KBM-7 (cell line): ENCODE measurements at regions not wholly inside any gene's neighbourhood (a gene's known extent, or its start where the extent isn't known, plus 50 kb on each side); places are given as distances from the start of the nearest gene placed in this dataset.

ENCODE experiments used
- DNase-seq: peaks from one replicate; pipeline ENCODE4 v3.0.0-alpha.2; 2015
- in situ Hi-C: fragments of 300-500 bp; cut with MboI; formaldehyde crosslinking; loops from 2 replicates; pipeline ENCODE4 v1.14.3; 2020; ENCODE audit warnings: low sequenced_read_pairs, low pct_unique_long_range_greater_than_20kb, mixed read lengths

DNA sequence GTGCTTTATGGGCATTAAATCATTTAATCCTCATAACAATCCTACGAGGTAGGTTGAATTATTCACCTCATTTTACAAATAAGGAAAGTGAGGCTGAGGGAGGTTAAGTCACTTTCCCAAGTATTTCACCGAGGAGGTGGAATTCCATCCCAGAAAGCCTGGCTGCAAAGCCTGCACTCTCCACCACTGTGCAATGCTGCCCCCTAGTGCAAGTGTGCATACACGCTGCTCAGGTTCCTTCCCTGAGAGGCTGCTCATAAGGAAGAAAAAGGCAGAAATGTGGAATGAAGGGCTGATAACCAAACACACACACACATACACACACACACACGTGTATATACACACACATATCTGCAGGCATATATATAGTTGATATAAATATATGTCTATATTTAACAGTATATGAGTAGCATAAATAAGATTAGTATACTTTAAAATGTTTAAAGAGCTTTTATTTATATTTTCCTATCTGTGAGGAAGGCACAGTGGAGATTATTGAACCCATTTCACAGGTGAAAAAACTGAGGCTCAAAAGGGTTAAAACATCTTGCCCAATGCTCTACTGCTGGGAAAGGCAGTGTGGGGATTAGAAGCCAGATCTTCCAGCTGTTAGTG, 714.5 kb upstream of the TENM3 start:
- DNase-seq, result peak; percentile 53
- in situ Hi-C loops, result no loop called here

DNA sequence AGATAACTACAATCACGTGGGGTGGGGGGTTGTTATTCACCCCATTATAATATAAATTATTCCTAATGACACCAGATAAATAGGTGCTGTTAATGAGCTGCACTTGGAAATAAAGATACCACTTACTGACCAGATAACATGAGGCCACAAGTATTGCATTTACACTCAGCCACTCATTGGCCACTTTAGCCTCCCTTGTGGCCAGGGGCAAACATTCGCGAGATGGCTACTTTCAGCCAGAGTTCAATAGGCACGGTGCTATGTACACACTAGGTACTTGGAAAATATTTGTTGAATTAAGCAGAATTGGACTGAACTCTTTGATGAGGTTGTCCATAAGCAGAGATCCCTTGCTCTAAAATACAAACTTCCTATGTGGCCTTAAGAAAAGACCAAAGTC, 713.7 kb upstream of the TENM3 start:
- in situ Hi-C loops, result no loop called here
- no peak for DNase-seq

GRCh38 chr4:181536196-181536746, 706.9 kb upstream of the TENM3 start:
- no peak for DNase-seq
- in situ Hi-C loops, result no loop called here

DNA sequence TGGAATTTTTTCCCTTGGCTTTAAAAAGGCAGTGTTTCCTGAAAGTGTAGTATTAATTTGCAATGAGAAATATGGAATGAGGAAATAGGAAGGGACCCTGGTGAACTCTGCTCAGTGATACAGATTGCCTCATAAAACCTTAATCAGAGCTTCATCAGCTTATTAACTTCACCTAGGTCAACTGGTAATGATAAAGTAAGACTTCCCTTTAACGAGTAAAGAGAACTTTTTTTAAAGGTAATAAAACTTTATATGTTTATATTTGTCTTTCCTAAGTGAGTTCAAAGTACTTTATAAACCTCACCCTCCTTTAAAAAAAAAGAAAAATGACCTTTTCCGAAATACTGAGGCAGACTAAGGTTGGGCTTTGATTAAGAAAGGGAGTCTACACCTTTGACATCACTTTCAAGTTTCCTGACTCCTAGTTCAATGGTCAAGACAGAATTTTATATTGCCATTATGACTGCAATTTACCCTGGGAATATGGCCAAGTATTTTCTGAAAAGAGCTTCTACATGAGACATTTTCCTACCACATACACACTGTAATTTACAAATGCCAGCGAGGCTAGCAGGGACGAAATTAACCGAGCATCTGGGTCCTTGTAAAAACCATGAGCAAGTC, 706.3 kb upstream of the TENM3 start:
- no peak for DNase-seq
- in situ Hi-C loops, result no loop called here

DNA sequence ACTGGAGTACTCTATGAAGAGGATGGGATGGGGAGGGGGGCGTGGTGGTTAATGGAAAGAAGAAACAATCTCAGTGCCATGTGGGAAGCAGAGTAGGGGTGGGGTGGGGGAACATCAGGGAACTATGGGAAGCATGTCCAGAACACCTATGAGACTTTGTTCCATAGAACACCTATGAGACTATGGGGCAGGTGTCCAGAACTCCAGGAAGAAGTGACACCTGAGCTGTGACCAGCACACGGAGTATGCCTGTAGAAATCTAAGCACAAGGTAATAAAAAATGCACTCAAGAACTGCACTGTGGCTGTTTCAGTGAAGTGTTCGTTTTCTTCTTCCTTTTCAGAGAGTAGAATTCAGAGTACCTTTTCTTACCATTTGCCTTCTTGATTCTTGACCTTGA, 704.8 kb upstream of the TENM3 start:
- in situ Hi-C loops, result no loop called here

GRCh38 chr4:181541396-181541795, 701.8 kb upstream of the TENM3 start:
- no peak for DNase-seq
- in situ Hi-C loops, result no loop called here

More for the DNA sequence above, 704.8 kb upstream of the TENM3 start:
- DNase-seq, result no peak

- in situ Hi-C loops, result no loop called here
- no peak for DNase-seq
Observed at GRCh38 chr4:181548873-181549575, 694.2 kb upstream of the TENM3 start.

DNA sequence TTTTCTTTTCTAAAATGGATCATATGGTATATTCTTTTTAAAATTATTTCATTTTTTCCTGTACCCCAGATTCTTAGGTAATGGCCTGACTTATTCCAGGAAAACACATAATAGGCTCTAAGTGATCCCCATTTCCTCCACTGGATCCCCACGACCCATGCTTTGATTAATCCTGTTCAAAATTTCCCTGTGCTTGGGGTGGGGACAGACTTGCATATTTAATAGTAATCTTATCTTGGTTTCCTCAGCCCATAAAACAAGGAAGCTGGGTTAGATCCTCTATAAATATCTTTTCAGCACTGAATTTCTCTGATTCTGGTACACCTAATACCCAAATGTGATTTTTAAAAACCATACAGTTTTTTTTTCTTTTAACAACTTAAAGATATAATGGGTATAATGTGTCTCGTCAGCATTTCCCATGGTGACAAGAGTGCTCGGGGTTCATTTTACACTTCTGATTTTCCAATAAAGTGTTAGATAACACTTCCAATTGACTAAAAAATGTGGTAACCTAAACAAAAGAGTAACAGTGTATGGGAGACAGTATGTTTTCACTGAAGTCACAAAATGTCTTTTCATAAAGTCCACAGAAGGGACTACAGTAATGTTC, 693.5 kb upstream of the TENM3 start:
- in situ Hi-C loops, result no loop called here
- DNase-seq, result no peak

GRCh38 chr4:181550381-181550780, 692.8 kb upstream of the TENM3 start:
- DNase-seq, result no peak
- in situ Hi-C loops, result no loop called here

DNA sequence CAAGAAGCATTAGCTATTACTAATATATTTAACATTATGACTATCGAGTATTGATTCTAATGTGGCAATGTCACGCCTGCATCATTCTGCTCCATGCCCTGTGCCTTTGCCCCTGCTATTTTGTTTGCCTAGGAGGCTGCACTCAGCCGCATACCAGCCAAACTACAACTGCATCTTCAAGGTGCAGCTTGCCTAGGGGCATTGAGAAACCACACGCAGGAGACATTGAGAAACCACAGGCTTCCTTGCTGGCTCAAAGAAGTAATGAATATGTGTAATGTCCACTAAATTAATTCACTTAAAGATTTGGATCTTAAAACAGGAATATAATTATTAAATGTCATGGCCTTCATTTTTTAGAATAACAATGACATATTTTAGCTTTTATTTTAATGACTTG, 683.6 kb upstream of the TENM3 start:
- in situ Hi-C loops, result no loop called here
- DNase-seq, result no peak

DNA sequence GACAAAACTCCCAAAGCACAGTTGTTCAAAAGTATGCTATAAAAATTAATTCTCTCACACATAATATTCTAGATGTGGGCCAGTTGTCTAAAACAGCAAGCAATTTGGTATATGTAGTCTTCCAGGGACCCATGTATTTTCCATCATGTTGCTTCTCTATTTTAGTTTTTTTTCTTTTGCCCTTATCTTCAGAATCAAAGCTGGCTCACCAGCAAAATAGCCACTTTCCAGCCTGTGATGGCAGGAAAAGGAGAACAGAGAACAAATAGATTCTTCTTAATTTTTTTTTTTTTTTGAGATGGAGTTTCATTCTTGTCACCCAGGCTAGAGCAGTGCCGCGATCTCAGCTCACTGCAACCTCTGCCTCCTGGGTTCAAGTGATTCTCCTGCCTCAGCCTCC, 680.8 kb upstream of the TENM3 start:
- DNase-seq, result no peak
- in situ Hi-C loops, result no loop called here

- no peak for DNase-seq
- in situ Hi-C loops, result no loop called here
Observed at GRCh38 chr4:181564625-181565024, 678.6 kb upstream of the TENM3 start.

DNA sequence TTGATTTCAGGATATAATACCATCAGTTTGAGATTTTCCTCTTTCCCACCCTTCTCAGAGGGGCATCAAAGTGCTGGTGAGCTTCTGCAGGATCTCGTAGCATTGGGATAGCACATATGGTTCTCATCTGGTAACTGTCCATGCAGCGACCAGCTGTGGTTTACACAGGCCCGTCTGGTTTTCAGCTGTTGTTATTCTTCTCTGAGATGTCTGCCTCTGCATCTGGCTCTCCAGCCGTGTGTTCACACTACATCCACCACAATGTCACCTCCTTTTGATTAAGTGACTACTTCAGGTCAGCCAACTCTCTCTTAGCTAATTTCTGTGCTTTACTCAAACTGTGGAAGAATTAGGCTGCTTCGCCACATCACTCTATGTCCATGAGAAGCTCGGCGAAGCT, 676.7 kb upstream of the TENM3 start:
- in situ Hi-C loops, result no loop called here
- no peak for DNase-seq

GRCh38 chr4:181569553-181569952, 673.6 kb upstream of the TENM3 start:
- in situ Hi-C loops, result no loop called here

GRCh38 chr4:181578911-181579310, 664.3 kb upstream of the TENM3 start:
- in situ Hi-C loops, result no loop called here
- no peak for DNase-seq

More at GRCh38 chr4:181569553-181569952, 673.6 kb upstream of the TENM3 start:
- DNase-seq, result peak; percentile 27

DNA sequence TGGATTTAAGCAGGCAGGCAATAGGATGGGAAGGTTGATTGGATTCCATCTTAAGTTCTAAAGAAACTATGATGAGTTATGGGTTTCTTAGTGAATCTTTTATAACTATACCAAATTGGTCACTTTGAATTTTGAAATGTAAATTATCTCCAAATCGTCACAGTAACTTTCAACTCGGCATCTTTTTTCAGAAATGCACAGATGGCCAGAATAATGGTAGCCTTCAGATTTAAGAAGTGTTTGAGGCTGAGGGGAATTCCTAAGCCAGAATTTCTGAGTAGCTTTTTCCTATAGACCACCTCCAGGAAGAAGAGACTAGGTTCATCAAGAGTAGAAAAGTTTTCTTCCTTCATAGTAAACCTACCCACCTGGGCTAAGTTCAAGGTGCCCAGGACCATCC, 663.7 kb upstream of the TENM3 start:
- DNase-seq, result no peak
- in situ Hi-C loops, result no loop called here

- DNase-seq, result no peak
- in situ Hi-C loops, result no loop called here
Observed at GRCh38 chr4:181581983-181582382, 661.2 kb upstream of the TENM3 start.

DNA sequence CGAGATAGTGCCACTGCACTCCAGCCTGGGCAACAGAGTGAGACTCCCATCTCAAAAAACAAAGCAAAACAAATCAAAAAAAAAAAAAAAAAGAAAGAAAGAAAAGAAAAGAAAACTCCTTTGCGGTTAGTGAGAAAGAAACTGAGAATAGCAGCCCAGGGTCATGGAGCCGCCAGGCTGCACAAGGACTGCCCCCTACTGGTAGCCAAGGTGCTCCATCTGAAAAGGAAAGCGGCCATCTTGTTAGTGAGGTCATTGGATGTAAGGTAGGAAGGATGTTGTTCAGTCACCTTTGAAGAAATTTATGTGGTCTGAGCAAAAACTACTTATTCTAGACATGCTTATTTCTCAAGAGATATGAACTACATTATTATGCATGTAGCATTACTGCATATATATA, 660.6 kb upstream of the TENM3 start:
- DNase-seq, result peak; percentile 4
- in situ Hi-C loops, result no loop called here

DNA sequence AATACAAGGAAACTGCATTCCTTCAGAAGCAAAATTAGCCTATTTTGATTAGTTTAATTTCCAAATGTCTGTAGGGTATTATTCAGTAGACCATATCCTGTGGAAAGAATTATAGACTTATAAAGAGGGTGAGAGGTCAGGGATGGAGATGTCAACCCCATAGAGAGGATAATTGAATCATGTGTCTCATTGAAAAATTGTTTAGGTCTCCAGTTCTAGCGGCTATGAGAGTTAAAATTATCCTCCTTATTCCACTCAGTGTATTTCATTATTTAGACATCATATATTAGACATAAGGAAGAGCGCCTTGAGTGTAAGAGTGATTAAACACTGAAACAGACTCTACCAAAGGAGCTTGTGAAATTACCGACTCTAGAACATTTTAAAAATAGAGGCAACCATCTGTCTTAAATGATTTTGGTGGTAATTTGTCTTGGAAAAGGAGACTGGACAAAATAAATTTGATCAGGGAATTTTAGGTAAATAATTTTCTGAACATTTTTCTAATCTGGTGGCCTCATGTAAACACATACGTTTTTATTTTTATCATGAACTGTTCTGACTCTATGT, 654.4 kb upstream of the TENM3 start:
- DNase-seq, result no peak
- in situ Hi-C loops, result no loop called here
